ENCODE measurements at regions not wholly inside any gene's neighbourhood (a gene's known extent, or its start where the extent isn't known, plus 50 kb on each side); places are given as distances from the start of the nearest gene placed in this dataset.

- TF ChIP-seq MAFK (IDR thresholded peaks at IDR 0.05; ENCODE audit: low read depth, low read length), result no peak
- no peak for TF ChIP-seq SIX5 (IDR thresholded peaks at IDR 0.05; ENCODE audit: low read depth, low read length)
Observed at GRCh38 chr5:173472784-173473278, 143.6 kb downstream of the BOD1 start (continued).

Measured in H1 (cell line).